IMR-90 (cell line): ENCODE measurements at regions not wholly inside any gene's neighbourhood (a gene's known extent, or its start where the extent isn't known, plus 50 kb on each side); places are given as distances from the start of the nearest gene placed in this dataset.

Experiments
- ATAC-seq: fragments of 200-7000 bp; cut with Tn5 transposase; 2 replicates; pipeline ENCODE4 v1.9.1; 2020; ENCODE audit warnings: low read depth, mild to moderate bottlenecking, moderate library complexity
- BruUV-seq: library from RNA; stranded (reverse); fragments of 400-500 nt; replicated peaks from 2 replicates; lab custom pipeline; 2021; lab: Mats Ljungman, UMichigan
- CTCF ChIA-PET: fragments of 300-600 bp; formaldehyde crosslinking; extraction: SDS; loops from one replicate; lab custom pipeline; 2021; ENCODE audit warnings: antibody characterized with exemption; lab: Yijun Ruan, JAX
- POLR2A ChIA-PET: fragments of 300-600 bp; sonication (Branson Sonifier 250); formaldehyde crosslinking; loops from one replicate; lab custom pipeline; 2022; ENCODE audit warnings: antibody characterized with exemption; ENCODE audit not compliant: unreplicated experiment; lab: Charles Lee
- DNase-seq: peaks from one replicate; pipeline ENCODE4 v3.0.0; 2013
- H2AFZ ChIP-seq: replicated peaks from 2 replicates; pipeline ENCODE3; 2013; ENCODE audit warnings: low read length, mild to moderate bottlenecking; ENCODE audit not compliant: poor library complexity
- H2AK5ac ChIP-seq: 2 replicates; pipeline ENCODE4 v1.6.1; 2013; ENCODE audit warnings: low read depth, low read length, inconsistent platforms
- H2AK9ac ChIP-seq: replicated peaks from 2 replicates; pipeline ENCODE3; 2013; ENCODE audit warnings: mild to moderate bottlenecking, low read depth, low read length, moderate library complexity; ENCODE audit not compliant: poor library complexity
- H2BK120ac ChIP-seq: 2 replicates; pipeline ENCODE4 v1.6.1; 2013; ENCODE audit warnings: low read depth, low read length, inconsistent platforms
- H2BK15ac ChIP-seq: 3 replicates; pipeline ENCODE4 v1.6.1; 2013; ENCODE audit warnings: low read depth, low read length, inconsistent platforms
- H2BK20ac ChIP-seq: 2 replicates; pipeline ENCODE4 v1.6.1; 2013; ENCODE audit warnings: low read depth, mild to moderate bottlenecking, inconsistent platforms, low read length, moderate library complexity
- H2BK5ac ChIP-seq: 2 replicates; pipeline ENCODE4 v1.6.1; 2013; ENCODE audit warnings: mild to moderate bottlenecking, low read depth, low read length, inconsistent platforms; ENCODE audit not compliant: poor library complexity, severe bottlenecking
- H3K14ac ChIP-seq: replicated peaks from 2 replicates; pipeline ENCODE4 v1.6.1; 2013; ENCODE audit warnings: low read depth, low read length, inconsistent platforms
- H3K18ac ChIP-seq: 2 replicates; pipeline ENCODE4 v1.6.1; 2013; ENCODE audit warnings: low read depth, low read length, control low read depth
- H3K23ac ChIP-seq: 2 replicates; pipeline ENCODE4 v1.6.1; 2013; ENCODE audit warnings: low read depth, low read length, inconsistent platforms
- H3K27ac ChIP-seq: 2 replicates; pipeline ENCODE4 v1.5.1; 2013; ENCODE audit warnings: mild to moderate bottlenecking, control low read depth, low read length; ENCODE audit not compliant: insufficient read depth
- H3K27me3 ChIP-seq: 2 replicates; pipeline ENCODE4 v1.6.1; 2013; ENCODE audit warnings: low read length; ENCODE audit not compliant: control insufficient read depth, insufficient read depth
- H3K36me3 ChIP-seq: 2 replicates; pipeline ENCODE4 v1.6.1; 2013; ENCODE audit warnings: low read length, mixed read lengths; ENCODE audit not compliant: control insufficient read depth, insufficient read depth
- H3K4ac ChIP-seq: 2 replicates; pipeline ENCODE4 v1.6.1; 2013; ENCODE audit warnings: low read depth, low read length, inconsistent platforms
- H3K4me1 ChIP-seq: 2 replicates; pipeline ENCODE4 v1.6.1; 2013; ENCODE audit warnings: low read length, mixed read lengths; ENCODE audit not compliant: control insufficient read depth, insufficient read depth
- H3K4me2 ChIP-seq: 2 replicates; pipeline ENCODE4 v1.6.1; 2013; ENCODE audit warnings: low read depth, mild to moderate bottlenecking, control low read depth, low read length, moderate library complexity
- H3K4me3 ChIP-seq: 2 replicates; pipeline ENCODE4 v1.5.1; 2013; ENCODE audit warnings: low read depth, mild to moderate bottlenecking, control low read depth, low read length, moderate library complexity; ENCODE audit not compliant: insufficient read depth
- H3K56ac ChIP-seq: 2 replicates; pipeline ENCODE4 v1.6.1; 2013; ENCODE audit warnings: low read length, inconsistent platforms; ENCODE audit not compliant: insufficient read depth; ENCODE audit errors: extremely low read depth
- H3K79me1 ChIP-seq, 2 experiments: 2 replicates each; pipeline ENCODE4 v1.6.1; 2013; ENCODE audit warnings: low read length in 2 of 2, inconsistent platforms in 1 of 2, low read depth in 1 of 2
- H3K9ac ChIP-seq: 2 replicates; pipeline ENCODE4 v1.6.1; 2013; ENCODE audit warnings: low read depth, low read length, control low read depth
- H3K9me1 ChIP-seq: 2 replicates; pipeline ENCODE4 v1.6.1; 2013; ENCODE audit warnings: low read length, inconsistent platforms; ENCODE audit not compliant: insufficient read depth
- H3K9me3 ChIP-seq: 2 replicates; pipeline ENCODE4 v1.6.1; 2013; ENCODE audit warnings: low read length; ENCODE audit not compliant: control insufficient read depth, insufficient read depth
- H4K20me1 ChIP-seq: 2 replicates; pipeline ENCODE4 v1.6.1; 2013; ENCODE audit warnings: low read length, inconsistent platforms; ENCODE audit not compliant: insufficient read depth
- H4K5ac ChIP-seq: 2 replicates; pipeline ENCODE4 v1.6.1; 2013; ENCODE audit warnings: mild to moderate bottlenecking, low read depth, low read length, control low read depth
- H4K8ac ChIP-seq, 2 experiments: 2 replicates each; pipeline ENCODE4 v1.6.1; 2013; ENCODE audit warnings: low read depth in 2 of 2, low read length in 2 of 2, control low read depth in 1 of 2, inconsistent platforms in 1 of 2
- H4K91ac ChIP-seq: 2 replicates; pipeline ENCODE4 v1.6.1; 2013; ENCODE audit warnings: low read depth, low read length, inconsistent platforms; ENCODE audit not compliant: insufficient read depth
- BHLHE40 ChIP-seq: fragments of 150-350 bp; IDR thresholded peaks from 2 replicates; pipeline ENCODE4 v1.6.1; 2016; ENCODE audit warnings: mild to moderate bottlenecking, low read depth, low read length
- CEBPB ChIP-seq: IDR thresholded peaks from 2 replicates; pipeline ENCODE4 v1.6.1; 2012; ENCODE audit warnings: low read depth, low read length, improper control_type of control experiment
- CHD1 ChIP-seq: IDR thresholded peaks from 2 replicates; pipeline ENCODE4 v1.6.1; 2012; ENCODE audit warnings: low read depth, low read length, improper control_type of control experiment
- MXI1 ChIP-seq: IDR thresholded peaks from 2 replicates; pipeline ENCODE4 v1.6.1; 2012; ENCODE audit warnings: low read depth, mild to moderate bottlenecking, low read length, moderate library complexity, borderline replicate concordance
- NFE2L2 ChIP-seq: fragments of 150-350 bp; IDR thresholded peaks from 2 replicates; pipeline ENCODE4 v1.6.1; 2016; ENCODE audit warnings: low read depth, mild to moderate bottlenecking, low read length
- RFX5 ChIP-seq: IDR thresholded peaks from 2 replicates; pipeline ENCODE4 v1.8.0; 2012; ENCODE audit warnings: low read depth, mild to moderate bottlenecking, low read length, moderate library complexity
- SMC3 ChIP-seq: fragments of 150-350 bp; IDR thresholded peaks from 2 replicates; pipeline ENCODE4 v1.6.1; 2016; ENCODE audit warnings: low read depth, mild to moderate bottlenecking, antibody characterized with exemption, low read length, moderate library complexity
- WGBS, 2 experiments: methylation state at CpG; one replicate each; pipeline versions ENCODE4 v1.1.5 to v1.1.7; 2013; ENCODE audit warnings: missing lambda C conversion rate in 2 of 2; ENCODE audit not compliant: insufficient read length in 1 of 2; ENCODE audit errors: extremely low coverage in 2 of 2; 5-methylcytosine and 5-hydroxymethylcytosine counted together
- dilution Hi-C: fragments of 300-500 bp; cut with HindIII; formaldehyde crosslinking; loops from one replicate; pipeline ENCODE4 v1.14.3; 2018; ENCODE audit warnings: low sequenced_read_pairs; ENCODE audit not compliant: unreplicated experiment
- in situ Hi-C: fragments of 300-500 bp; cut with MboI; formaldehyde crosslinking; loops from 3 replicates; pipeline ENCODE4 v1.14.3; 2019; ENCODE audit warnings: low sequenced_read_pairs, inconsistent platforms, mixed read lengths
- intact Hi-C: fragments of 100-400 bp; cut with micrococcal nuclease; formaldehyde crosslinking; loops from 2 replicates; pipeline ENCODE4 v1.10.0; 2022
- TF ChIP-seq, protein P1 (sequence below): fragments of 150-350 bp; IDR thresholded peaks from 2 replicates; pipeline ENCODE4 v1.6.1; 2016; ENCODE audit warnings: low read depth, mild to moderate bottlenecking, low read length, moderate library complexity, borderline replicate concordance
- TF ChIP-seq, protein P2 (sequence below): conservative IDR thresholded peaks from 2 replicates; pipeline ENCODE4 v1.5.1; 2012; ENCODE audit warnings: mild to moderate bottlenecking, low read depth, low read length, improper control_type of control experiment

DNA sequence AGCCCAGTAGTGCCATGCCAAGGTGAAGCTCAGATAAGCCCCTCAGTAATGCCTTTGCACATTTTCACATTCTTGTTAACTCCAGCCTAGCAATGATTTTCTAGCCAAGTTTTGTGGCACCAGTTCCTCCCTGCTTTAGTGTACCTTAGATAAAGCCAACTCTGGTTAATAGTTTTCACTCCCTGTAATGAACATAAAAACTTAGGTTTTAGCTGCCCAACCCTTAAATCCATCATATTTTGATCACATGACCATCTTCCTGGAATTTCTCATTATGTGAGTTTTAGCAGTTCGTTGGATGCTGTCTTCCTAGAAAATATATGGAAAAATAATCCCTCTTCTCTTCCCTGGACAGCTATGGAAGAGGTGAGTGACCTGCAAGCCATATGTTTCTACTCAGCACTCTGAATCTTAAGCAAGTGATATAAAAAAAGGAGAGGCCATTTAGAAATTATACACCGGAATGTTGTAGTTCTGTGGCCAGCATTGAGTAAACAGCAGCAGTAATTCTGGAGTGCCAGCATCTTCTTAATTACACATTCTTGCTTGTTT is 62.2 kb upstream of the P2RY1 start:
- no peak overlapping the region for H3K23ac ChIP-seq
- no peak overlapping the region for H3K9ac ChIP-seq
- ChIA-PET CTCF (no interaction called here), POLR2A (no interaction called here)
- no peaks in the 10 kb centered on the region for H3K9me3 ChIP-seq
- no peaks in the 10 kb centered on the region for H3K27me3 ChIP-seq
- TF ChIP-seq CEBPB: no peak
- no peak for TF ChIP-seq RFX5
- TF ChIP-seq BHLHE40: no peak
- TF ChIP-seq, protein P1, sequence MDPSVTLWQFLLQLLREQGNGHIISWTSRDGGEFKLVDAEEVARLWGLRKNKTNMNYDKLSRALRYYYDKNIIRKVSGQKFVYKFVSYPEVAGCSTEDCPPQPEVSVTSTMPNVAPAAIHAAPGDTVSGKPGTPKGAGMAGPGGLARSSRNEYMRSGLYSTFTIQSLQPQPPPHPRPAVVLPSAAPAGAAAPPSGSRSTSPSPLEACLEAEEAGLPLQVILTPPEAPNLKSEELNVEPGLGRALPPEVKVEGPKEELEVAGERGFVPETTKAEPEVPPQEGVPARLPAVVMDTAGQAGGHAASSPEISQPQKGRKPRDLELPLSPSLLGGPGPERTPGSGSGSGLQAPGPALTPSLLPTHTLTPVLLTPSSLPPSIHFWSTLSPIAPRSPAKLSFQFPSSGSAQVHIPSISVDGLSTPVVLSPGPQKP: no peak
- no peak for TF ChIP-seq CHD1
- TF ChIP-seq NFE2L2: no peak
- TF ChIP-seq SMC3: no peak
- TF ChIP-seq MXI1: no peak
- TF ChIP-seq, protein P2, sequence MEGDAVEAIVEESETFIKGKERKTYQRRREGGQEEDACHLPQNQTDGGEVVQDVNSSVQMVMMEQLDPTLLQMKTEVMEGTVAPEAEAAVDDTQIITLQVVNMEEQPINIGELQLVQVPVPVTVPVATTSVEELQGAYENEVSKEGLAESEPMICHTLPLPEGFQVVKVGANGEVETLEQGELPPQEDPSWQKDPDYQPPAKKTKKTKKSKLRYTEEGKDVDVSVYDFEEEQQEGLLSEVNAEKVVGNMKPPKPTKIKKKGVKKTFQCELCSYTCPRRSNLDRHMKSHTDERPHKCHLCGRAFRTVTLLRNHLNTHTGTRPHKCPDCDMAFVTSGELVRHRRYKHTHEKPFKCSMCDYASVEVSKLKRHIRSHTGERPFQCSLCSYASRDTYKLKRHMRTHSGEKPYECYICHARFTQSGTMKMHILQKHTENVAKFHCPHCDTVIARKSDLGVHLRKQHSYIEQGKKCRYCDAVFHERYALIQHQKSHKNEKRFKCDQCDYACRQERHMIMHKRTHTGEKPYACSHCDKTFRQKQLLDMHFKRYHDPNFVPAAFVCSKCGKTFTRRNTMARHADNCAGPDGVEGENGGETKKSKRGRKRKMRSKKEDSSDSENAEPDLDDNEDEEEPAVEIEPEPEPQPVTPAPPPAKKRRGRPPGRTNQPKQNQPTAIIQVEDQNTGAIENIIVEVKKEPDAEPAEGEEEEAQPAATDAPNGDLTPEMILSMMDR: no peak
- no peak overlapping the region for H2BK20ac ChIP-seq
- no peak overlapping the region for H3K56ac ChIP-seq
- H4K8ac ChIP-seq: no peak overlapping the region
- no peaks in the 10 kb centered on the region for H3K9me1 ChIP-seq
- H3K4me2 ChIP-seq: no peak overlapping the region
- DNase-seq (no peak), ATAC-seq (no peak)
- no peak overlapping the region for H2AK5ac ChIP-seq
- no peaks in the 10 kb centered on the region for H3K4me1 ChIP-seq
- no CpG with 5 or more reads among the region's 2 CpGs for WGBS, 2 experiments
- no peak overlapping the region for H2BK15ac ChIP-seq
- H3K27ac ChIP-seq: no peak overlapping the region
- H4K91ac ChIP-seq: no peak overlapping the region
- in situ Hi-C loops (no loop called here), intact Hi-C loops (no loop called here), dilution Hi-C loops (no loop called here)
- H2BK120ac ChIP-seq: no peak overlapping the region
- H3K4me3 ChIP-seq: no peak overlapping the region
- no peaks in the 10 kb centered on the region for H3K79me1 ChIP-seq
- no peak overlapping the region for H3K14ac ChIP-seq
- H3K36me3 ChIP-seq: no peaks in the 10 kb centered on the region
- H2AK9ac ChIP-seq: no peak overlapping the region
- no TSS peak for BruUV-seq
- no peak overlapping the region for H3K18ac ChIP-seq
- H2BK5ac ChIP-seq: no peak overlapping the region
- H4K5ac ChIP-seq: no peak overlapping the region
- H2AFZ ChIP-seq: no peak overlapping the region
- no peaks in the 10 kb centered on the region for H4K20me1 ChIP-seq
- no peak overlapping the region for H3K4ac ChIP-seq
